ENCODE measurements at regions not wholly inside any gene's neighbourhood (a gene's known extent, or its start where the extent isn't known, plus 50 kb on each side); places are given as distances from the start of the nearest gene placed in this dataset.
"Not testable (repeated sequence)": the region's sequence is repeated elsewhere in the genome, so short reads cannot be mapped to it uniquely, and the experiment has no call there.

DNA sequence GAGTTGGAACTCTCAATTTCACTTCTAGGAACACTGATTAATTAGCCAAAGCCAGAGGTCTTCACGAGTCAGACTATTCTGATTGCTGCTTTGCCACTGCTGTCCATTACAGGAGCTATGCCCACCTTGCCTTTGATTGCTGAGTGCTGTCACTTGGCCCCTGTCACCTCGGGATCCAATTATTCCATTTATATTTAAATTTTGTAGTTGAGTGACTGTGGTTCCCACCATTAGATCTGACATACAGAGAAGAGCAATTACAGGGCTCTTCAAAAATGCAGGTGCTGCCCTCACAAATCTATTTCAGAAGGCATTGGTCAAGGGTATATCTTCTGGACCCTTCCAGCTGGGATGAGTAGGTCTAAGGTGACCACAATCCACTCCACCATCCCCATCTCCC lies 200.8 kb downstream of the GJA1 start:
- TF ChIP-seq, protein P1, sequence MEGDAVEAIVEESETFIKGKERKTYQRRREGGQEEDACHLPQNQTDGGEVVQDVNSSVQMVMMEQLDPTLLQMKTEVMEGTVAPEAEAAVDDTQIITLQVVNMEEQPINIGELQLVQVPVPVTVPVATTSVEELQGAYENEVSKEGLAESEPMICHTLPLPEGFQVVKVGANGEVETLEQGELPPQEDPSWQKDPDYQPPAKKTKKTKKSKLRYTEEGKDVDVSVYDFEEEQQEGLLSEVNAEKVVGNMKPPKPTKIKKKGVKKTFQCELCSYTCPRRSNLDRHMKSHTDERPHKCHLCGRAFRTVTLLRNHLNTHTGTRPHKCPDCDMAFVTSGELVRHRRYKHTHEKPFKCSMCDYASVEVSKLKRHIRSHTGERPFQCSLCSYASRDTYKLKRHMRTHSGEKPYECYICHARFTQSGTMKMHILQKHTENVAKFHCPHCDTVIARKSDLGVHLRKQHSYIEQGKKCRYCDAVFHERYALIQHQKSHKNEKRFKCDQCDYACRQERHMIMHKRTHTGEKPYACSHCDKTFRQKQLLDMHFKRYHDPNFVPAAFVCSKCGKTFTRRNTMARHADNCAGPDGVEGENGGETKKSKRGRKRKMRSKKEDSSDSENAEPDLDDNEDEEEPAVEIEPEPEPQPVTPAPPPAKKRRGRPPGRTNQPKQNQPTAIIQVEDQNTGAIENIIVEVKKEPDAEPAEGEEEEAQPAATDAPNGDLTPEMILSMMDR (IDR thresholded peaks at IDR 0.05), result not testable (repeated sequence)
- TF ChIP-seq POLR2A (IDR thresholded peaks at IDR 0.05), result not testable (repeated sequence)

All from heart left ventricle (tissue), 13 donors.